ENCODE measurements at regions not wholly inside any gene's neighbourhood (a gene's known extent, or its start where the extent isn't known, plus 50 kb on each side); places are given as distances from the start of the nearest gene placed in this dataset.

DNA sequence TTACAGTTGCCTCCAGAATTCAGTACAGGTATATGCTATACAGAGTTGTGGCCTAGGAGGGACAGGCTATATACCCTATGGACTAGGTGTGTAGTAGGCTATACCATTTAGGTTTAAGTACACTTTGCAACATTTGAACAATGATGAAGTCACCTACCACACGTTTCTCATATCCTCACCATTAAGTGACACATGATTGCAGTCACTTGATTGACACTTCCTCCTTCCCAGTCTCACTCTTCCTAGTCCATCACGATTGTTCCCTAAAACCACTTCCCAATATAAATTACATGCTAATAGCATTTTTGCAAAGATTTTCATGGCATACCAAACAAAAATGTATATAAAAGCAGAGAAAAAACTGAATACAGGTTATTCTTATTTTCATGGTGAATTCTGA, 312.2 kb downstream of the EPB41L4A start:
- TF ChIP-seq, protein P1, sequence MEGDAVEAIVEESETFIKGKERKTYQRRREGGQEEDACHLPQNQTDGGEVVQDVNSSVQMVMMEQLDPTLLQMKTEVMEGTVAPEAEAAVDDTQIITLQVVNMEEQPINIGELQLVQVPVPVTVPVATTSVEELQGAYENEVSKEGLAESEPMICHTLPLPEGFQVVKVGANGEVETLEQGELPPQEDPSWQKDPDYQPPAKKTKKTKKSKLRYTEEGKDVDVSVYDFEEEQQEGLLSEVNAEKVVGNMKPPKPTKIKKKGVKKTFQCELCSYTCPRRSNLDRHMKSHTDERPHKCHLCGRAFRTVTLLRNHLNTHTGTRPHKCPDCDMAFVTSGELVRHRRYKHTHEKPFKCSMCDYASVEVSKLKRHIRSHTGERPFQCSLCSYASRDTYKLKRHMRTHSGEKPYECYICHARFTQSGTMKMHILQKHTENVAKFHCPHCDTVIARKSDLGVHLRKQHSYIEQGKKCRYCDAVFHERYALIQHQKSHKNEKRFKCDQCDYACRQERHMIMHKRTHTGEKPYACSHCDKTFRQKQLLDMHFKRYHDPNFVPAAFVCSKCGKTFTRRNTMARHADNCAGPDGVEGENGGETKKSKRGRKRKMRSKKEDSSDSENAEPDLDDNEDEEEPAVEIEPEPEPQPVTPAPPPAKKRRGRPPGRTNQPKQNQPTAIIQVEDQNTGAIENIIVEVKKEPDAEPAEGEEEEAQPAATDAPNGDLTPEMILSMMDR (conservative IDR thresholded peaks at IDR 0.05; ENCODE audit: low read length) = no peak
- TF ChIP-seq EZH2phosphoT487 (IDR thresholded peaks at IDR 0.05; ENCODE audit: borderline replicate concordance, low read depth, low read length) = no peak
